ENCODE measurements at regions not wholly inside any gene's neighbourhood (a gene's known extent, or its start where the extent isn't known, plus 50 kb on each side); places are given as distances from the start of the nearest gene placed in this dataset.
A peak's percentile ranks its signal among the peaks of the same experiment; 100 is the strongest.

DNA sequence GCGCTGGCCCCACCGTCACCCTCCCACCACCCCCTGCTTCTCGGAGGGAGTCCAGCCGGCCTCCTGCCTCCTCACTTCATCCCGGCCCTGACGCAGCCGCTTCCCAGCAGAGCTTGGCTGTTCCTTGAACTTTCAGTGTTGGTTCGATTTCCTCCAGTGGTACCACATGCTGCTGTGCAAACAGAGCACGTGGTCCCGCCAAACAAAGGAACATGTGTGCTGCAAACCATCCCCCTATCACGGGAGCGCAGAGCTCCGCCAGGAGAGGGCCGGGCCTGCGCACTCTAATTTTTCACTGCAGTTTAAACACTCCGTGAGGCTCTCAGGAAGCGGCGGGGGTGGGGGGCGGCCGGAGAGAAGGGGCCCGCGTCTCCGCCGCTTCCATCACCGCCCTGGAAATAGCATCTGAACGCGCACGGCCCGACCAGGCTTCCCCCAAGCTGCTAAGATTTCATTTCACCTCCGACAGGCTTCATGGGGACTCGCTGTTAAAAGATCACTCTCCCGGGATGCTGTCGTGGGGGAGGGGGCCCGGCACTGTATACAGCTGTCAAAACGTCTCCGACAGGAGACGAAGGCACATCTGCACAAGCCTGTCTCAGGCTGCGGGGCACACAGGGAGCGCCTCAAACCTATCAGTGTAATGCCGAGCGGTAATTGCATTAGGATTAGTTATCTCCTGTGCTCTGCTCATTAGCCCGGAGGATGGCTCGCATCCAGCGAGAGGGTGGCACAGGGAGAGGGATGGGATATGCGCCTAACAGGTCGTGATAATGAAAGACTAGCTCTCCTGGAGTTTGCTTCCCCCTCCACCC, 269.9 kb upstream of the SORL1-AS1 start (continued):
- no peak for TF ChIP-seq ZNF235 (CRISPR knock-in tag; IDR thresholded peaks at IDR 0.05; ENCODE audit: borderline replicate concordance)
- TF ChIP-seq TARDBP (CRISPR knock-in tag; IDR thresholded peaks at IDR 0.05): no peak
- TF ChIP-seq, protein P1, sequence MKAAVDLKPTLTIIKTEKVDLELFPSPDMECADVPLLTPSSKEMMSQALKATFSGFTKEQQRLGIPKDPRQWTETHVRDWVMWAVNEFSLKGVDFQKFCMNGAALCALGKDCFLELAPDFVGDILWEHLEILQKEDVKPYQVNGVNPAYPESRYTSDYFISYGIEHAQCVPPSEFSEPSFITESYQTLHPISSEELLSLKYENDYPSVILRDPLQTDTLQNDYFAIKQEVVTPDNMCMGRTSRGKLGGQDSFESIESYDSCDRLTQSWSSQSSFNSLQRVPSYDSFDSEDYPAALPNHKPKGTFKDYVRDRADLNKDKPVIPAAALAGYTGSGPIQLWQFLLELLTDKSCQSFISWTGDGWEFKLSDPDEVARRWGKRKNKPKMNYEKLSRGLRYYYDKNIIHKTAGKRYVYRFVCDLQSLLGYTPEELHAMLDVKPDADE (CRISPR knock-in tag; IDR thresholded peaks at IDR 0.05): no peak
- no peak for TF ChIP-seq MATR3 (CRISPR knock-in tag; IDR thresholded peaks at IDR 0.05)
- no peak for TF ChIP-seq FOXK1 (CRISPR knock-in tag; IDR thresholded peaks at IDR 0.05; ENCODE audit: borderline replicate concordance, low read depth)
- TF ChIP-seq, protein P2, sequence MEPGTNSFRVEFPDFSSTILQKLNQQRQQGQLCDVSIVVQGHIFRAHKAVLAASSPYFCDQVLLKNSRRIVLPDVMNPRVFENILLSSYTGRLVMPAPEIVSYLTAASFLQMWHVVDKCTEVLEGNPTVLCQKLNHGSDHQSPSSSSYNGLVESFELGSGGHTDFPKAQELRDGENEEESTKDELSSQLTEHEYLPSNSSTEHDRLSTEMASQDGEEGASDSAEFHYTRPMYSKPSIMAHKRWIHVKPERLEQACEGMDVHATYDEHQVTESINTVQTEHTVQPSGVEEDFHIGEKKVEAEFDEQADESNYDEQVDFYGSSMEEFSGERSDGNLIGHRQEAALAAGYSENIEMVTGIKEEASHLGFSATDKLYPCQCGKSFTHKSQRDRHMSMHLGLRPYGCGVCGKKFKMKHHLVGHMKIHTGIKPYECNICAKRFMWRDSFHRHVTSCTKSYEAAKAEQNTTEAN (CRISPR knock-in tag; conservative IDR thresholded peaks at IDR 0.05): peak; percentile 85
- no peak for TF ChIP-seq TOE1 (CRISPR knock-in tag; IDR thresholded peaks at IDR 0.05)
- TF ChIP-seq ZNF878 (CRISPR knock-in tag; IDR thresholded peaks at IDR 0.05): peak; percentile 95
- TF ChIP-seq DPF2 (CRISPR knock-in tag; IDR thresholded peaks at IDR 0.05; ENCODE audit: borderline replicate concordance, low read depth): no peak
- no peak for TF ChIP-seq FOXK2 (IDR thresholded peaks at IDR 0.05)
- no peak for TF ChIP-seq ZNF136 (CRISPR knock-in tag; IDR thresholded peaks at IDR 0.05; ENCODE audit: low read depth)
- no peak for TF ChIP-seq HNRNPL (IDR thresholded peaks at IDR 0.05; ENCODE audit: low read depth, low read length)
- TF ChIP-seq, protein P3, sequence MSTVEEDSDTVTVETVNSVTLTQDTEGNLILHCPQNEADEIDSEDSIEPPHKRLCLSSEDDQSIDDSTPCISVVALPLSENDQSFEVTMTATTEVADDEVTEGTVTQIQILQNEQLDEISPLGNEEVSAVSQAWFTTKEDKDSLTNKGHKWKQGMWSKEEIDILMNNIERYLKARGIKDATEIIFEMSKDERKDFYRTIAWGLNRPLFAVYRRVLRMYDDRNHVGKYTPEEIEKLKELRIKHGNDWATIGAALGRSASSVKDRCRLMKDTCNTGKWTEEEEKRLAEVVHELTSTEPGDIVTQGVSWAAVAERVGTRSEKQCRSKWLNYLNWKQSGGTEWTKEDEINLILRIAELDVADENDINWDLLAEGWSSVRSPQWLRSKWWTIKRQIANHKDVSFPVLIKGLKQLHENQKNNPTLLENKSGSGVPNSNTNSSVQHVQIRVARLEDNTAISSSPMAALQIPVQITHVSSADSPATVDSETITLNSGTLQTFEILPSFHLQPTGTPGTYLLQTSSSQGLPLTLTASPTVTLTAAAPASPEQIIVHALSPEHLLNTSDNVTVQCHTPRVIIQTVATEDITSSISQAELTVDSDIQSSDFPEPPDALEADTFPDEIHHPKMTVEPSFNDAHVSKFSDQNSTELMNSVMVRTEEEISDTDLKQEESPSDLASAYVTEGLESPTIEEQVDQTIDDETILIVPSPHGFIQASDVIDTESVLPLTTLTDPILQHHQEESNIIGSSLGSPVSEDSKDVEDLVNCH (CRISPR knock-in tag; IDR thresholded peaks at IDR 0.05): no peak
- TF ChIP-seq, protein P4, sequence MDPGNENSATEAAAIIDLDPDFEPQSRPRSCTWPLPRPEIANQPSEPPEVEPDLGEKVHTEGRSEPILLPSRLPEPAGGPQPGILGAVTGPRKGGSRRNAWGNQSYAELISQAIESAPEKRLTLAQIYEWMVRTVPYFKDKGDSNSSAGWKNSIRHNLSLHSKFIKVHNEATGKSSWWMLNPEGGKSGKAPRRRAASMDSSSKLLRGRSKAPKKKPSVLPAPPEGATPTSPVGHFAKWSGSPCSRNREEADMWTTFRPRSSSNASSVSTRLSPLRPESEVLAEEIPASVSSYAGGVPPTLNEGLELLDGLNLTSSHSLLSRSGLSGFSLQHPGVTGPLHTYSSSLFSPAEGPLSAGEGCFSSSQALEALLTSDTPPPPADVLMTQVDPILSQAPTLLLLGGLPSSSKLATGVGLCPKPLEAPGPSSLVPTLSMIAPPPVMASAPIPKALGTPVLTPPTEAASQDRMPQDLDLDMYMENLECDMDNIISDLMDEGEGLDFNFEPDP (CRISPR knock-in tag; conservative IDR thresholded peaks at IDR 0.05): no peak
- TF ChIP-seq ZFP36L2 (CRISPR knock-in tag; IDR thresholded peaks at IDR 0.05): no peak
- peak; percentile 69; the same call in 1 of the 2 replicates for TF ChIP-seq TSC22D2 (CRISPR knock-in tag; IDR thresholded peaks at IDR 0.05; ENCODE audit: borderline replicate concordance)
- TF ChIP-seq, protein P5, sequence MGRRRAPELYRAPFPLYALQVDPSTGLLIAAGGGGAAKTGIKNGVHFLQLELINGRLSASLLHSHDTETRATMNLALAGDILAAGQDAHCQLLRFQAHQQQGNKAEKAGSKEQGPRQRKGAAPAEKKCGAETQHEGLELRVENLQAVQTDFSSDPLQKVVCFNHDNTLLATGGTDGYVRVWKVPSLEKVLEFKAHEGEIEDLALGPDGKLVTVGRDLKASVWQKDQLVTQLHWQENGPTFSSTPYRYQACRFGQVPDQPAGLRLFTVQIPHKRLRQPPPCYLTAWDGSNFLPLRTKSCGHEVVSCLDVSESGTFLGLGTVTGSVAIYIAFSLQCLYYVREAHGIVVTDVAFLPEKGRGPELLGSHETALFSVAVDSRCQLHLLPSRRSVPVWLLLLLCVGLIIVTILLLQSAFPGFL (CRISPR knock-in tag; IDR thresholded peaks at IDR 0.05): no peak
- TF ChIP-seq MLLT10 (CRISPR knock-in tag; IDR thresholded peaks at IDR 0.05): no peak
- peak; percentile 81; the same call in 1 of the 2 replicates for TF ChIP-seq ZBTB3 (CRISPR knock-in tag; IDR thresholded peaks at IDR 0.05; ENCODE audit: borderline replicate concordance, low read depth)
- TF ChIP-seq XRCC5 (optimal IDR thresholded peaks at IDR 0.05; ENCODE audit: low read length): peak; percentile 47
- no peak for TF ChIP-seq GLI4 (CRISPR knock-in tag; IDR thresholded peaks at IDR 0.05; ENCODE audit: borderline replicate concordance)
- TF ChIP-seq MTA3 (CRISPR knock-in tag; IDR thresholded peaks at IDR 0.05): no peak
- no peak for TF ChIP-seq ZNF224 (CRISPR knock-in tag; IDR thresholded peaks at IDR 0.05)

Data from HepG2 (cell line).